ENCODE measurements at regions not wholly inside any gene's neighbourhood (a gene's known extent, or its start where the extent isn't known, plus 50 kb on each side); places are given as distances from the start of the nearest gene placed in this dataset.
A peak's percentile ranks its signal among the peaks of the same experiment; 100 is the strongest.

GRCh38 chr2:200032895-200033294, 77.5 kb downstream of the MAIP1 start:
- no peak for DNase-seq (ENCODE audit: low read depth, low spot score)
- TF ChIP-seq ZNF274 (IDR thresholded peaks at IDR 0.05; ENCODE audit: low read depth, low read length) = no peak
- TF ChIP-seq YY1 (IDR thresholded peaks at IDR 0.05; ENCODE audit: insufficient read depth, insufficient read length) = no peak

GRCh38 chr2:200033929-200034328, 78.5 kb downstream of the MAIP1 start:
- no peak for DNase-seq (ENCODE audit: low read depth, low spot score)
- H3K9me3 ChIP-seq (ENCODE audit: insufficient read depth, low read length) = no peaks in the 10 kb centered on the region
- H3K36me3 ChIP-seq (ENCODE audit: insufficient read depth, insufficient read length, low read length) = no peaks in the 10 kb centered on the region
- no peaks in the 10 kb centered on the region for H3K27me3 ChIP-seq (ENCODE audit: insufficient read depth, insufficient read length)
- H3K4me3 ChIP-seq (ENCODE audit: insufficient read length, low read depth) = no peak overlapping the region
- TF ChIP-seq SUZ12 (IDR thresholded peaks at IDR 0.05; ENCODE audit: extremely low read depth, insufficient read depth, insufficient read length) = no peak
- TF ChIP-seq ZNF274 (IDR thresholded peaks at IDR 0.05; ENCODE audit: low read depth, low read length) = no peak
- TF ChIP-seq YY1 (IDR thresholded peaks at IDR 0.05; ENCODE audit: insufficient read depth, insufficient read length) = no peak
- no peaks in the 10 kb centered on the region for H3K4me1 ChIP-seq (ENCODE audit: insufficient read depth, insufficient read length)
- no peak overlapping the region for H3K9ac ChIP-seq (ENCODE audit: insufficient read length, low read depth)

More at GRCh38 chr2:200032895-200033294, 77.5 kb downstream of the MAIP1 start:
- Histone ChIP-seq H3K9me3 (ENCODE audit: insufficient read depth, low read length) (no peaks in the 10 kb centered on the region), H3K4me1 (ENCODE audit: insufficient read depth, insufficient read length) (no peaks in the 10 kb centered on the region), H3K9ac (ENCODE audit: insufficient read length, low read depth) (no peak overlapping the region), H3K36me3 (ENCODE audit: insufficient read depth, insufficient read length, low read length) (no peaks in the 10 kb centered on the region), H3K27me3 (ENCODE audit: insufficient read depth, insufficient read length) (no peaks in the 10 kb centered on the region), H3K4me3 (ENCODE audit: insufficient read length, low read depth) (no peak overlapping the region)

GRCh38 chr2:200034816-200035215, 79.4 kb downstream of the MAIP1 start:
- no peak for TF ChIP-seq YY1 (IDR thresholded peaks at IDR 0.05; ENCODE audit: insufficient read depth, insufficient read length)
- Histone ChIP-seq H3K9me3 (ENCODE audit: insufficient read depth, low read length) (no peaks in the 10 kb centered on the region), H3K4me3 (ENCODE audit: insufficient read length, low read depth) (no peak overlapping the region), H3K36me3 (ENCODE audit: insufficient read depth, insufficient read length, low read length) (no peaks in the 10 kb centered on the region), H3K9ac (ENCODE audit: insufficient read length, low read depth) (no peak overlapping the region), H3K27me3 (ENCODE audit: insufficient read depth, insufficient read length) (no peaks in the 10 kb centered on the region), H3K4me1 (ENCODE audit: insufficient read depth, insufficient read length) (no peaks in the 10 kb centered on the region)
- no peak for DNase-seq (ENCODE audit: low read depth, low spot score)

DNA sequence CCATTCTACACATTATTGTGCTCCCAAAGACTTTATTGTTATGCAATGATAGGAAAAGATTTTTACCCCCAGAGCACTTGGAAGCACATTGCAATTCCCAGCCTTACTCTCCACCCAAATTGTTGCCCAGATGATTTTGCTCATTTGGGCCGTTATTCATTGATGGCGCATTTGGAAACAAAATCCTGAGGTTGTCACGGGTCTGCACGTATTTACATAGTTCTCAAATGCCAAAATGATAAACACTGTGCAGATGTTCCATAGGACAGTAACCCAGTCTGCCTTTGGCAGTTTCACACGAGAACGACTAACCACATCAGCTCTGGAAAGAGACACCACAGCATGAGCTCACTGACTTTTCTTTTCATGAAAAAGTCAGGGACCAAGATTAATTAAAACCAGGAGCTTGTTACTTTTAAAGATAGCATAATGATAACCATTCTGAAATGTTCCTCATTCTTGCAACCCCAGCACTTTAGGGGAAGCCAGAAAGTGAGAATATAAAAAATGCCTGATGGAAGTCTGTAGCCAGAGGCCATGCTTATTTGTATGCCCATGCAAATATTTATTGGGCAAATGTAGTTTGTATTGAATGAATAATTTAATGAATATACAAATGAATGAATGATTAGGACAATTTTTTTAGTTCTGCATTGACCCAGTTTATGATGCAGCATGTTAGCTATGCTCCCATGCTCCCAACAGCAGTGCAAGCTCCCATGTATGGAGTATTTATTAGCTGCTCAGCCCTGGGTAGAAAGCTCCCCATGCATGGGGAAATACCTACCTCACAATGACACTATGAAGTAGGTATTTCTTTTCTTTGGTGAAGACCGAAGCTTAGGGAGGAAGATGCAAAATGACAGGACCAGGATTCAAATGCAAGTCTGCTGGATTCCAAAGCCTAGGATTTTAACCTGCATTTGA, 84.6 kb downstream of the MAIP1 start:
- TF ChIP-seq SUZ12 (IDR thresholded peaks at IDR 0.05; ENCODE audit: extremely low read depth, insufficient read depth, insufficient read length) = no peak
- no peak for TF ChIP-seq ZNF274 (IDR thresholded peaks at IDR 0.05; ENCODE audit: low read depth, low read length)
- TF ChIP-seq YY1 (IDR thresholded peaks at IDR 0.05; ENCODE audit: insufficient read depth, insufficient read length) = no peak
- no peaks in the 10 kb centered on the region for H3K27me3 ChIP-seq (ENCODE audit: insufficient read depth, insufficient read length)

GRCh38 chr2:200040831-200041230, 85.4 kb downstream of the MAIP1 start:
- H3K36me3 ChIP-seq (ENCODE audit: insufficient read depth, insufficient read length, low read length) = no peaks in the 10 kb centered on the region
- no peaks in the 10 kb centered on the region for H3K27me3 ChIP-seq (ENCODE audit: insufficient read depth, insufficient read length)

More for the DNA sequence above, 84.6 kb downstream of the MAIP1 start:
- no peaks in the 10 kb centered on the region for H3K4me1 ChIP-seq (ENCODE audit: insufficient read depth, insufficient read length)
- no peak overlapping the region for H3K9ac ChIP-seq (ENCODE audit: insufficient read length, low read depth)
- peaks cover 11% of the 10 kb centered on the region for H3K9me3 ChIP-seq (ENCODE audit: insufficient read depth, low read length)
- DNase-seq (ENCODE audit: low read depth, low spot score) = peak; percentile 13
- H3K36me3 ChIP-seq (ENCODE audit: insufficient read depth, insufficient read length, low read length) = no peaks in the 10 kb centered on the region
- H3K4me3 ChIP-seq (ENCODE audit: insufficient read length, low read depth) = no peak overlapping the region

DNA sequence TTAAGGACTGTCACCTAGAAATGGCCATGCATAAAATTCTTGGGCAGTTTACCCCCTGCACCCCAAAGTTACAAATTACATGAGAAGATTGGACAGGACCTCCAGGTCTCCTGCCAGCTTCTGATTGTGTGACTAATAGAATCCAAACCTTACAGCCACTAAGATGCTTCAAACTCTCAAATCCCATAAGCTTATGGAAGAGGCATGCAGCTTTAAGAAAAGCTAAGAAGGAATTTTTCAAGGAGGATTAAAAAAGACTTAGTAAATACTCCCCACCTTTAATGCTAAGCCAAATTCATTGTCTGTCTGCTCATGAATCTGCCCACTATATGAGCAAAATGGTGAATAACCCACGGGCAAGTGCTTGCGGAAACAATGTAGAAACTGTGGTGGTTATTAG, 86.3 kb downstream of the MAIP1 start:
- Histone ChIP-seq H3K9ac (ENCODE audit: insufficient read length, low read depth) (no peak overlapping the region), H3K36me3 (ENCODE audit: insufficient read depth, insufficient read length, low read length) (no peaks in the 10 kb centered on the region), H3K4me3 (ENCODE audit: insufficient read length, low read depth) (no peak overlapping the region), H3K4me1 (ENCODE audit: insufficient read depth, insufficient read length) (no peaks in the 10 kb centered on the region), H3K27me3 (ENCODE audit: insufficient read depth, insufficient read length) (no peaks in the 10 kb centered on the region), H3K9me3 (ENCODE audit: insufficient read depth, low read length) (peaks cover 27% of the 10 kb centered on the region)
- no peak for DNase-seq (ENCODE audit: low read depth, low spot score)
- no peak for TF ChIP-seq ZNF274 (IDR thresholded peaks at IDR 0.05; ENCODE audit: low read depth, low read length)
- no peak for TF ChIP-seq YY1 (IDR thresholded peaks at IDR 0.05; ENCODE audit: insufficient read depth, insufficient read length)

More at GRCh38 chr2:200040831-200041230, 85.4 kb downstream of the MAIP1 start:
- no peak overlapping the region for H3K9ac ChIP-seq (ENCODE audit: insufficient read length, low read depth)
- no peaks in the 10 kb centered on the region for H3K4me1 ChIP-seq (ENCODE audit: insufficient read depth, insufficient read length)
- no peak for DNase-seq (ENCODE audit: low read depth, low spot score)
- TF ChIP-seq SUZ12 (IDR thresholded peaks at IDR 0.05; ENCODE audit: extremely low read depth, insufficient read depth, insufficient read length) (no peak), YY1 (IDR thresholded peaks at IDR 0.05; ENCODE audit: insufficient read depth, insufficient read length) (no peak), ZNF274 (IDR thresholded peaks at IDR 0.05; ENCODE audit: low read depth, low read length) (no peak)
- peaks cover 19% of the 10 kb centered on the region for H3K9me3 ChIP-seq (ENCODE audit: insufficient read depth, low read length)
- H3K4me3 ChIP-seq (ENCODE audit: insufficient read length, low read depth) = no peak overlapping the region

- no peak overlapping the region for H3K9ac ChIP-seq (ENCODE audit: insufficient read length, low read depth)
- peaks cover 29% of the 10 kb centered on the region for H3K9me3 ChIP-seq (ENCODE audit: insufficient read depth, low read length)
- H3K27me3 ChIP-seq (ENCODE audit: insufficient read depth, insufficient read length) = no peaks in the 10 kb centered on the region
- DNase-seq (ENCODE audit: low read depth, low spot score) = no peak
- H3K36me3 ChIP-seq (ENCODE audit: insufficient read depth, insufficient read length, low read length) = no peaks in the 10 kb centered on the region
- no peak overlapping the region for H3K4me3 ChIP-seq (ENCODE audit: insufficient read length, low read depth)
- TF ChIP-seq ZNF274 (IDR thresholded peaks at IDR 0.05; ENCODE audit: low read depth, low read length) (no peak), YY1 (IDR thresholded peaks at IDR 0.05; ENCODE audit: insufficient read depth, insufficient read length) (no peak), SUZ12 (IDR thresholded peaks at IDR 0.05; ENCODE audit: extremely low read depth, insufficient read depth, insufficient read length) (no peak)
- H3K4me1 ChIP-seq (ENCODE audit: insufficient read depth, insufficient read length) = no peaks in the 10 kb centered on the region
Measured at GRCh38 chr2:200042102-200042735, 86.8 kb downstream of the MAIP1 start.
